ENCODE measurements at regions not wholly inside any gene's neighbourhood (a gene's known extent, or its start where the extent isn't known, plus 50 kb on each side); places are given as distances from the start of the nearest gene placed in this dataset.
A peak's percentile ranks its signal among the peaks of the same experiment; 100 is the strongest.
"Not testable (repeated sequence)": the region's sequence is repeated elsewhere in the genome, so short reads cannot be mapped to it uniquely, and the experiment has no call there.

- no peak for DNase-seq
Measured at GRCh38 chr12:75831402-75831801, 200.2 kb downstream of the PHLDA1 start.

- no peak for DNase-seq
Measured at GRCh38 chr12:75827061-75827460, 204.5 kb downstream of the PHLDA1 start.

DNA sequence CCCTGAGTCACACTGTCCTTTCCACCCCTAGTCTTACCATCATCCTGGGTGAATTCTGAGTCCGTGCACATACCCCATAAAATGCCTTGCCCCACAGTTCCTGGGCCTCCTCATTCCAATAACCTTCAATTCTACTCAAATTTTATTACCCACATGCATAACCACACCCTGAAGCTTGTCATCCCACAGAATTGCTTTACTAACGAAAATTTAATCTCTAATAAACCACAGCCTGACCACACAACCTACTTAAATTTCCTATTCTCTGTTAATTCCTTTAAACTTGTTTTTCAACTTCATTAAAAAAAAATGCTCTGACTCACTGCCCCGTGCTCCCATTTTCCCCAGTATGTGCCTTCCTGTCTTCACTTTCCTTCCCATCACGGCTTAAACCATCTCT is 205.9 kb downstream of the PHLDA1 start:
- DNase-seq, result no peak

DNA sequence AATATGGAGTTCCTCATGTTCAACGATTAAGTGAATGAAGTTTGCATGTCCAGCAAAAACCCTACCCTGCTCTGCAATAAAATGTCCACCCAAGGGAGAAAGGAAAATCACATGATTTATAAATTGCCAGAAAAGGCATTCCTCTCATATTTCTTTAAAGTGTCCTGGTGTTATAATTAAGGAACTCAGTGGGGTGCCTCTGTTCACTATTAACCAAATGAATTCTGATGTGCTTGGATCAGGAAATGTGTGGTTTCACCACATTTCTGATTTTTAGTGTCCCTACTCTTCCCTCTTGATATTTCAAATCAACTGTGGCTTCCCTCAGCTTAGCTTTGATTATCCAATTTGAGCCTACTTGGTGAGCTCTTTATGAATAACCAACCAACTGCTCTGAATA is 208.1 kb downstream of the PHLDA1 start:
- DNase-seq, result no peak

GRCh38 chr12:75822416-75822815 is 209.2 kb downstream of the PHLDA1 start:
- no peak for DNase-seq

DNA sequence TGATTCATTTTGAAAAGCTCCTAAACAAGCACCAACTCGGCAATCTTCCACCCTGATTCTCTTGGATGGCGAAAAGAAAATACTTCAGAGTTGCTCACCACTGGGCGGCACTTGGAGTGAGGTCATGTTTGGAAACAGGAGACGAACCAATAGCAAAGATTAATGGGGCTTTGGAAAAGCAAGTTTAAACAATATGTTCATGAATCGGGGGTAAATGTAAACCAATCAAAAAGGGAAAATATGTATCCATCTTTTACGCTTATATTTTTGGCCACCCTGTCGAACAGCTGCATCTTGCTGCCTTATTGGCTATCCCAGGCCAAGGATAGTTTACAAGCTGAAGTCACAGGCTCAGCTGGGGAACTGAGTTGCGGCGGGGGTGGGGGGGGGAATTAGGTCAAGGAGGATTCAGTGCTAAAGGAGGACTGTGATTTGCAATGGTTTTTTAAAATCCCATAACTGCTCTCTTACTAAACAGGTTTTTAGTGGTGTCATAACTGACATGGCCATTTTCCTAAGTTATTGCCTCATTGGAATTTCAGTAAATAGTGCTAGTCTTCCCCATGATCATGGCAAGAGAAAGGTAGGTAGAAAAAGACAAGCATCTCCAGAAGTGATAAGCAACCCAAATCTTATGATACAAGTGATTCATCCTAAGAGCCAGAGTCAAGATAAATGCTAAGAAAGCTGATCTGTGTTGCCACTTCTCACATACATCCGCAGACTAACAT is 210.6 kb downstream of the PHLDA1 start:
- no peak for DNase-seq

GRCh38 chr12:75820071-75820470 is 211.5 kb downstream of the PHLDA1 start:
- no peak for DNase-seq

- no peak for DNase-seq
Measured at GRCh38 chr12:75819512-75819911, 212.1 kb downstream of the PHLDA1 start.

DNA sequence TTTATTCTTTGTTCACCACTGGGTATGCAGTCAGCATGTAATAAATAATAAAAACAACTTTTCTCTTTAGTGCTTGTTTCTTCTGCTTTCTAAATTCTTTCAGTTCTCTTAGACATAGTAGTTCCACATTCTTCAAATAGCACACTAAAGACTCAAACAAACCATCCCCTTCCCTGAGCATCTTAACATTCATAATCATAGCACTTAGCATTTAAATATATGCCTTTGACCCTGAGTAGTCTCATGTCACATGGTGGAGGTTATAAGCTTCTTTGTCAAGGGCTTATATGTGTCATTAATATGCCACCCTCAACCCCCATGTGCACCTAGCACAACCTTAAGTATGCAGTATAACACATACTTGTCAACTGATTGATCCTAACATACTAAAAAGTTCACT is 212.7 kb downstream of the PHLDA1 start:
- DNase-seq, result no peak

DNA sequence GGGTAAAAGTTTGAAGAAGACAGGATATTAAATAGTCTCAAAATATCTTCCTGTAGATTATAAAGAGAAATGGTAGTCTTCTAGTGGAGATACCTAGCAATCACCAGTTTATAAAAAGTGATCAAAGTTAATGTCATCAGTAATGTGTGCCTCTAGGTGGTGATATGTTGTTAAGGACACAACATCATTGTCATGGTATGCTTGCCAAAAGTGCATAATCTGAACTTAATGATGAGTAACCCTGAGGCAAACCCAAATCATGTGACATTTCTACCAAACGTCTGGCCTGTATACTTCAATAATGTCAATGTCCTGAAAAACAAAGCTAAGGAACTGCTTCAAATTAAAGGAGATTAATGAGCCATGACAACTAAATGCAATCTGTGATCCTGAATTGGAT is 214.7 kb downstream of the PHLDA1 start:
- DNase-seq, result peak in 1 of 2 experiments; percentile 30

GRCh38 chr12:75815756-75816155 is 215.8 kb downstream of the PHLDA1 start:
- no peak for DNase-seq

- DNase-seq, result no peak
Measured at GRCh38 chr12:75814851-75815754, 216.5 kb downstream of the PHLDA1 start.

DNA sequence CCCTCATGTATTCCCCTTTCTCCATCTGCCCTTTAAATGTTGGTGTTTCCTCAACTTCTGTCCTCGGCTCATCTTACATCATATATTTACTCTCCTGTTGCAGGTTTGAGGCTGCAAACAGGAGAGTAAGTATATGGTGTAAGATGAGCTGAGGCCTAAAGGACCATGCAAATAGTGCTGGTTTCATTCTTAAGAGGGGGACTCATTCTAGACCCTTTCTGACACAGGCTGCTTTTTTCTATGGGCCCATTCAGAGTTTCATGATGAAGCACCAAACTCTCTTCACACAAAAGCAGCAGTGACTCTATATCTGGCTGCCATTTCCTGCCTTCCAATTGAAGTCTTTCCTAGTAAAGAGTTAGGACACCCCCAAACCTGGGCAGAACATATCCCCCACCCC is 218.5 kb downstream of the PHLDA1 start:
- DNase-seq, result no peak

DNA sequence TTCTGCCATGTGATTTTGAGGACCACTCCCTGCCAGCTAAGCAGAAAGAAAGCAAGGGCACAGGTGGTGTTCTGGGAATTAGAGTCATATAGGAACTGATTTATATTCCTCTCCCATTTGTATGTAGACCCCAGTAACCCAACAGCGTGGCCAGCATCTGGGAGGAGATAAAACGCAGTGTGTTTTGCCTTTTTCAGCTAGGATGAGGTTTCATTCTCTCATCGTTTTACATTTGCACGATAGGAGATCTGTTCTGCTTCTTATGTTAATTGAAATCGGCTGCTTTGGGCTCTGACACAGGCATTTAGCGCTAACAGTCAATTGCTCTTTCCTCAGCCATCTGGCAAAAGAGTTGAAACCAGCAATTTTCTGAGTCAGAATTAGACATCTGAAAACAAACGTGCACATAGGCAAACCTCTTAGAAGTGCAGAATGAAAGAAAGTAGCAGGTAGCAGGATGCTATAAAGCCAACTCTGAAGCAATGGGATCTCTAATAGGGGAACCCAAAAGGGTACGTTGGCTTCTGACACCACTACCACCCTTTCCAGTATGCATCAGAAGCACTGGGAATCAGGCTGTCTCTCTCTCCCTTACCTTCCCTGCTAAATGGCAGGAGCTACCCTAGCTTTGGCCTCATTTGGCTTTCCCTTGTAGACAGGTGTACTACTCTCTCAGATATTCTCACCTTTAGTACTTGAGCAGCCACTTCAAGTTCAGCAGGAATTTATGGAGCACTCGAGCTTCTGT is 219.1 kb downstream of the PHLDA1 start:
- DNase-seq, result peak; percentile 55 to 64

DNA sequence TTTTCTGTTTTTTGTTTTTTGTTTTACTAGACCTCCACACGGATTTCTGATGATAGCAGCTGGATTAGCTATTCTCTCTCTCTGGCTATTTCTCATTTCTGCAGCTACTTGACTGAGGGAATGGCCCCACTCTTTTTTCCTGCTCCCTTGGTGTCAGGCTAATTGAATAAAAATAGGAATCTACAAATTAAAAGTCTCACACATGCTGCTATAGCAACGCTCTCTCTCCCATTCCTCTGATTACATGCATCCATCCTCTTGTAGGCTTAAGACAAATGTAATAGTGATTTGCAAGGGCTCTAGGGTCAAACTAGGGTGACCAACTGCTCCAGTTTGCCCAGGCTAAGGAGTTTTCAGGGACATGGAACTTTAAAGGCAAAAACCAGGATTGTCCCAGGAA is 221.8 kb downstream of the PHLDA1 start:
- no peak for DNase-seq

- no peak for DNase-seq
Measured at GRCh38 chr12:75807494-75807893, 224.1 kb downstream of the PHLDA1 start.

DNA sequence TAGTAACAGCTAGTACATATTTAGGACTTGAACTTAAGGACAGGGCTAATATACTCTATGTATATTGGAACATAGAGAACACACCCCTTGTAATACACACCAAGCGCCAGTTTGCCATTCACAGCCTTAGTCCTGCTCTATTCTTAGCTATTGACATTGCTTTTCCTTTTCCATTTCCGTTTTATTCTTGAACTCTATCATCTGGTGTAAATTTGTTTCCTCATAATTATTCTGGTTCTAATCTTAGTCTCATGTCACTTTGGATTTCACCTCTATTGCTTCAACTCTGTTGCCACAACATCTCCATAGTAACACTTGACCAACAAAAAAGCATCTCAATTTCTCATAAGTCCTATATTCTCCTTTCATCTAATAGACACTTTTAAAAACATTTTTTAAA is 225.7 kb downstream of the PHLDA1 start:
- no peak for DNase-seq

GRCh38 chr12:75805320-75805719 is 226.3 kb downstream of the PHLDA1 start:
- DNase-seq, result no peak

DNA sequence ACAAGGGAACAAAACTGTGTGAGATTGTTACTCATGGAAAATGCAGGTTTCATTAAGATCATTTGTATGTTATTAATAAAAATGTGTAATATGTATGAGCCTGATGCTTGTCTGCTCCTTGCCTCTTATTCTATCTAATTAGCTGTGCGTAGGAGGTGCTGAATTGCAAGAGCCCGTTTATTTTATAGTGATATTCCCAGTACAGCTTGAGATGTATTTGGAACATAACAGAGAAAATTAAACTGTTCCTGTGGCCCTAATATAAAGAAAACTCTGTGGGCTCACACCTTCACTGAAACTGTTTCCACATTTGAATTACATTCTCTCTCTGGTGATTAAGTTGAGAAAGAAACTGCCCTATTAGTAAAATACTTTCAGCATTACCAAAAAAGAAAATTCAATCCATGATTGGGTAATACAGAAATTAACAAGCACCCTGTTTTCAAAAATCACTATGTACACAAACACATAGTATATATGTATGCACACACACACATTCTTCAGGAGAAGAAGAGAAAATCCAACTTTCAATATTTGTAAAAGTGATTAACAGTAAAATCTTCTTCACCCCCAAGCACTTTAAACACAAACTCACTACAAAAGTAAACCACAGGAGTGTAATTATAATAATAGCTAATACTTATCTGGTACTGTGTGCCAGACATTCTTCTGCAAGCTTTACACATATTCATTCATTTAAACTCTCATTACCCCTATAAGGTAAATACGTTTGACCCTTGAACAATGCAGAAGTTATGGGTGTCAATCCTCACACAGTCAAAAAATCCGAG is 233.2 kb downstream of the PHLDA1 start:
- DNase-seq, result no peak

DNA sequence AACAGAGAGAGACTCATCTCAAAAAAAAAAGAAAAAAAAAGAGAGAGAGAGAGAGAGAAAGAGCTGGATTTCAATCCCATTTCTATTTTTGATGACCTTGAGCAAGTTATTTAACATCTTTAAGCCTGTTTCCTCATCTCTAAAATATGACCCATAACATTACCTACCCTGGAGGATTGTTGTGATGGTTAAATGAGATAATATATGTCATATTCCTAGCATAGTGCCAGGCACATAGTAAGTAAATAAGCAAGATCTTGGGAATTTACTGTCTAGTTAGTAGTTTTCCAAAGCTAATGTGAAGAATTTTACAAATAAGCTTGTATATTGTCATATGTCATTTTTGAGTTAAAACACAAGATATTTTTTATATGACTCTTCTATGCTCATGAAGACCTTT is 236.5 kb downstream of the PHLDA1 start:
- no peak for DNase-seq

DNA sequence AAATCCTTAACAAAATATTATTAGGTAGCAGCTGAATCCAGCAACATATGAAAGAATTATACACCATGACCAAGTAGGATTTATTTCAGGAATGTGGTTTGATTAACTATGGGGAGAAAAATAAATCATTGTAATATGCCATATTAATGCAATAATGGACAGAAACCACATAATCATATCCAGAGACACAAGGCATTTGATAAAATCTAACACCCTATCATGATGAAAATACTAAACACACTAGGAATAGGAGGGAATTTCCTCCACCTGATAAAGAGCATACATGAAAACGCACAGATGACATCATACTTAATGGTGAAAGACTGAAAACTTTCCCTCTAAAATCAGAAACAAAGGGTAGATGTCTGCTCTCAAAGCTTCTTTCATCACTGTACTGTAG is 238.9 kb downstream of the PHLDA1 start:
- no peak for DNase-seq

DNA sequence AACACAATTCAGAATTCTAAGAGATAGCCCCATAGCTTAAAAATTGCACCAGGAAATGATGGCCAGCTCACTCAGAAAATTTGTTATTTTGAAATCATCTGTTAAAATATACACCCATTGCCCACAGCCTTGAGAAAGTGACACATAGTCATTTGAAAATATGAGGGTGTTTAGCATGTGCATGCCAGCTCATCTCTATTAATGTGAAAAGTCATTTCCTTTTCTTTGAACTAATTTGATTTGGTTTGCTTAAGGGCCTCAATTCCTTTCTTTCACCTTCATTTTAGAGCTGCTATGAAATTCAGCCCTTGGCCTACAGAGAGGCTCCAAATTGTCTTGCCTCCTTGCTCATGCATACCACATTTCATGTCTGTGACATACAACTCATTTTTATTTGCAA is 241.4 kb downstream of the PHLDA1 start:
- DNase-seq, result no peak

DNA sequence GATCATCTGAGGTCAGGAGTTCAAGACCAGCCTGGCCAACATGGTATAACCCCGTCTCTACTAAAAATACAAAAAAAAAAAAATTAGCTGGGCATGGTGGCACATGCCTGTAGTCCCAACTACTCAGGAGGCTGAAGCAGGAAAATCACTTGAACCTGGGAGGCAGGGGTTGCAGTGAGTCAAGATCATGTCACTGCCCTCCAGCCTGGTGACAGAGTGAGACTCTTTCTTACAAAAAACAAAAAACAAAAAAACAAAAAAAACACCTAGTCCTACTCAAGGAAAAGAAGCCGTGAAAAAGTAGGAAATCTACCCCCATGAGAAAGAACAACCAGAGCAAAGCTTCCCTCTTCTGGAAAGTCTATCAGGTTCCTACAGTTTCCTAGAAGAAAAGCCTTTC is 244.4 kb downstream of the PHLDA1 start:
- DNase-seq, result not testable (repeated sequence)
